ENCODE measurements at regions not wholly inside any gene's neighbourhood (a gene's known extent, or its start where the extent isn't known, plus 50 kb on each side); places are given as distances from the start of the nearest gene placed in this dataset.
"Not testable (repeated sequence)": the region's sequence is repeated elsewhere in the genome, so short reads cannot be mapped to it uniquely, and the experiment has no call there.

- DNase-seq (ENCODE audit: low read depth), result no peak
Observed at GRCh38 chr4:117691572-117692351, 342.5 kb upstream of the NDST3 start.

- no peak for DNase-seq (ENCODE audit: low read depth)
Observed at GRCh38 chr4:117692538-117692937, 341.7 kb upstream of the NDST3 start.

- DNase-seq (ENCODE audit: low read depth), result no peak
Observed at GRCh38 chr4:117699595-117699994, 334.7 kb upstream of the NDST3 start.

GRCh38 chr4:117700111-117700892 lies 334.0 kb upstream of the NDST3 start:
- no peak for DNase-seq (ENCODE audit: low read depth)

- DNase-seq (ENCODE audit: low read depth), result no peak
Observed at GRCh38 chr4:117702353-117702752, 331.9 kb upstream of the NDST3 start.

GRCh38 chr4:117704721-117705120 lies 329.6 kb upstream of the NDST3 start:
- no peak for DNase-seq (ENCODE audit: low read depth)

GRCh38 chr4:117740736-117741135 lies 293.6 kb upstream of the NDST3 start:
- no peak for DNase-seq (ENCODE audit: low read depth)

- not testable (repeated sequence) for DNase-seq (ENCODE audit: low read depth)
Observed at GRCh38 chr4:117745379-117745778, 288.9 kb upstream of the NDST3 start.

- no peak for DNase-seq (ENCODE audit: low read depth)
Observed at GRCh38 chr4:117755438-117755837, 278.8 kb upstream of the NDST3 start.

- DNase-seq (ENCODE audit: low read depth), result no peak
Observed at GRCh38 chr4:117768610-117769009, 265.7 kb upstream of the NDST3 start.

- no peak for DNase-seq (ENCODE audit: low read depth)
Observed at GRCh38 chr4:117770269-117771102, 263.8 kb upstream of the NDST3 start.

GRCh38 chr4:117771647-117772337 lies 262.5 kb upstream of the NDST3 start:
- no peak for DNase-seq (ENCODE audit: low read depth)

GRCh38 chr4:117773064-117773936 lies 261.0 kb upstream of the NDST3 start:
- DNase-seq (ENCODE audit: low read depth), result no peak

- no peak for DNase-seq (ENCODE audit: low read depth)
Observed at GRCh38 chr4:117777721-117778120, 256.6 kb upstream of the NDST3 start.

- peak; percentile 16 for DNase-seq (ENCODE audit: low read depth)
Observed at GRCh38 chr4:117783716-117784115, 250.6 kb upstream of the NDST3 start.

- no peak for DNase-seq (ENCODE audit: low read depth)
Observed at GRCh38 chr4:117784266-117784665, 250.0 kb upstream of the NDST3 start.

GRCh38 chr4:117786566-117786965 lies 247.7 kb upstream of the NDST3 start:
- no peak for DNase-seq (ENCODE audit: low read depth)

- DNase-seq (ENCODE audit: low read depth), result no peak
Observed at GRCh38 chr4:117793845-117794480, 240.3 kb upstream of the NDST3 start.

GRCh38 chr4:117796677-117797076 lies 237.6 kb upstream of the NDST3 start:
- DNase-seq (ENCODE audit: low read depth), result no peak

GRCh38 chr4:117800636-117801035 lies 233.7 kb upstream of the NDST3 start:
- no peak for DNase-seq (ENCODE audit: low read depth)

Measured in EH (cell line).